Activated naive CD8-positive, alpha-beta T cell treated with anti-CD3 and anti-CD28 coated beads, Interleukin-2, amount 10 ng/mL, durations not matched to agents 7 days and 5 days (primary cell): ENCODE measurements at regions not wholly inside any gene's neighbourhood (a gene's known extent, or its start where the extent isn't known, plus 50 kb on each side); places are given as distances from the start of the nearest gene placed in this dataset.
A peak's percentile ranks its signal among the peaks of the same experiment; 100 is the strongest.

Experiments used
- ATAC-seq: fragments of 150-1000 bp; cut with Tn5 transposase; one replicate; pipeline ENCODE4 v1.10.0; 2021; ENCODE audit warnings: low read depth, moderate library complexity
- POLR2A ChIA-PET: fragments of 350-600 bp; sonication (Branson Sonifier 250); formaldehyde crosslinking; loops from one replicate; lab custom pipeline; 2021; ENCODE audit warnings: antibody characterized with exemption; lab: Charles Lee
- DNase-seq: peaks from one replicate; pipeline ENCODE4 v3.0.0; 2021
- H3K27ac Mint-ChIP-seq: one replicate; pipeline ENCODE4 v1.8.0; 2022; ENCODE audit warnings: mild to moderate bottlenecking, mixed read lengths
- H3K27me3 Mint-ChIP-seq: one replicate; pipeline ENCODE4 v1.8.0; 2022; ENCODE audit warnings: mild to moderate bottlenecking, moderate library complexity, mixed read lengths
- H3K36me3 Mint-ChIP-seq: one replicate; pipeline ENCODE4 v1.8.0; 2021; ENCODE audit warnings: mild to moderate bottlenecking, mixed read lengths
- H3K4me1 Mint-ChIP-seq: one replicate; pipeline ENCODE4 v1.8.0; 2021; ENCODE audit warnings: mixed read lengths
- H3K4me3 Mint-ChIP-seq: one replicate; pipeline ENCODE4 v1.8.0; 2022; ENCODE audit warnings: mild to moderate bottlenecking, moderate library complexity, mixed read lengths
- H3K9me3 Mint-ChIP-seq: one replicate; pipeline ENCODE4 v1.8.0; 2021; ENCODE audit warnings: mixed read lengths

DNA sequence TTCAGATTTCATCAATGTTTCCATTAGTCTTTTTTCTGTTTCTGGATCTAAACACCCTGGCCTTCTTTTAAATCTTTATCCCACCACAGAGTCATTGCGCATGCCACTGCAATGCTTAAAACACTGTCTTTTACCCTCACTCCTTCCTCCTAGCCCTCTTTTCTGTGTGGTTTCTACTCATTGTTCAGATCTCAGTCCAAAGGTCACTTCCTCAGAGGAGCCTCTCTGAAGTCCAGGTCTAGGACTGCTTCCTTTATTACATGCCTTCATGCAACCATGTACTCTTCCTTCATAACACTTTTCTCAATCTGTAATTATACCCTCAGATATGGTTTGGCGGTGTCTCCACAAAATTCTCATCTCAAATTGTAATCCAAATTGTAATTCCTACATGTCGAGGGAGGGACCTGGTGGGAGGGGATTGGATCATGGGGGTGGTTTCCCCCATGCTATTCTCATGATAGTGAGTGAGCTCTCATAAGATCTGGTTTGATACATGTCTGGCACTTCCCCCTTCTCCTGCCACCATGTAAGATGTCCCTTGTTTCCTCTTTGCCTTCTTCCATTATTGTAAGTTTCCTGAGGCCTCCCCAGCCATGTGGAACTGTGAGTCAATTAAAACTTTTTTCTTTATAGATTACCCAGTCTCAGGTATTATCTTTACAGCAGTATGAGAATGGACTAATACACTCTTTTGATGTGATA is 808.9 kb downstream of the DIAPH3 start:
- POLR2A ChIA-PET, result no interaction called here
- Mint-ChIP-seq H3K27me3 (peaks cover 2% of the 10 kb centered on the region), H3K4me3 (no peak overlapping the region), H3K36me3 (no peaks in the 10 kb centered on the region), H3K9me3 (no peaks in the 10 kb centered on the region), H3K27ac (no peak overlapping the region), H3K4me1 (no peaks in the 10 kb centered on the region)
- DNase-seq (no peak), ATAC-seq (no peak)

DNA sequence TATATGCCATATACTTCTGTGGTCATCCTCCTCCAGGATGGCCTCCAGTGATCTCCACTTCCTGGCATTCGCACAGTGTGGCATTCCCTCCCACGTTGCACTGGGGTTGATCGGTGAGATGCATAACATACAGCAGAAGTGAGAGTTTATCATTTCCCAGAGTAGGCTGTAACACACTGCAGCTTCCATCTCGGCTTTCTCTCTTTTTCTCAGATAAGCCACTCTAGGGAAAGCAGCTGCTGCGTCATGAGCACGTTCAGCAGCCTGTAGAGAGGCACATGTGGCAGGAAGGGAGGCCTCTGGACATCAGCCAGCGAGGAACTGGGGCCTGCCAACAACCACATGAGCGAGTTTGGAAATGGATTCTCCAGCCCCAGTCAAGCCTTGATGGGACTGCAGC is 807.1 kb downstream of the DIAPH3 start:
- peaks cover 2% of the 10 kb centered on the region for H3K27me3 Mint-ChIP-seq
- ATAC-seq (no peak), DNase-seq (no peak)

GRCh38 chr13:59358014-59358413 is 805.7 kb downstream of the DIAPH3 start:
- no peaks in the 10 kb centered on the region for H3K36me3 Mint-ChIP-seq
- H3K4me1 Mint-ChIP-seq, result peaks cover 2% of the 10 kb centered on the region
- POLR2A ChIA-PET, result no interaction called here
- no peak for DNase-seq
- no peaks in the 10 kb centered on the region for H3K9me3 Mint-ChIP-seq
- no peak overlapping the region for H3K4me3 Mint-ChIP-seq
- H3K27ac Mint-ChIP-seq, result no peak overlapping the region
- no peak for ATAC-seq
- peaks cover 2% of the 10 kb centered on the region for H3K27me3 Mint-ChIP-seq

More for the DNA sequence above, 807.1 kb downstream of the DIAPH3 start:
- Mint-ChIP-seq H3K9me3 (no peaks in the 10 kb centered on the region), H3K4me1 (peaks cover 2% of the 10 kb centered on the region), H3K36me3 (no peaks in the 10 kb centered on the region), H3K27ac (no peak overlapping the region), H3K4me3 (no peak overlapping the region)
- POLR2A ChIA-PET, result no interaction called here

DNA sequence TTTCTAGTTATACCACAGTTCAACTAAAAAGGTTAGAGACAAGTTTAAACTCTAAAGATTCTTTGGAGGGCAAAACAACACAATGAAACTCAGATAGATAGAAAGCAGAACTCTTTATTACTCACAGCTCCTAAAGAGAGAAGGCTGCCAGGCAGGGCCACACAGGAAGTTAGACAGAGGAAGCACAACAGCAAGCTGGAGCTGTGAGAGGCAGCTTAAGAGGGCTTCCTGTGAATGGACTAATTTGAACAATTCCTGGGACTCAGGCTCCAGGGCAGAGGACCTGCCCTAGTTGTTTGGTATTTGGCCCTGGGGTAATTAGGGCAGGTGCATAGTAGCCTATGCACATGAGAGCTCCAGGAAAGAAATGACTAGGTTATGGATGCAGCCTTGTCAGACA is 803.6 kb downstream of the DIAPH3 start:
- ATAC-seq, result peak; percentile 77
- no peaks in the 10 kb centered on the region for H3K27me3 Mint-ChIP-seq
- POLR2A ChIA-PET, result no interaction called here
- H3K4me3 Mint-ChIP-seq, result no peak overlapping the region
- no peaks in the 10 kb centered on the region for H3K9me3 Mint-ChIP-seq
- H3K36me3 Mint-ChIP-seq, result no peaks in the 10 kb centered on the region
- no peak for DNase-seq
- H3K27ac Mint-ChIP-seq, result no peak overlapping the region
- H3K4me1 Mint-ChIP-seq, result peaks cover 2% of the 10 kb centered on the region

- H3K27ac Mint-ChIP-seq, result no peak overlapping the region
Observed at GRCh38 chr13:59360916-59361315, 802.8 kb downstream of the DIAPH3 start.

GRCh38 chr13:59363313-59363712 is 800.4 kb downstream of the DIAPH3 start:
- Mint-ChIP-seq H3K27me3 (peaks cover 4% of the 10 kb centered on the region), H3K4me1 (peaks cover 2% of the 10 kb centered on the region), H3K36me3 (no peaks in the 10 kb centered on the region), H3K9me3 (no peaks in the 10 kb centered on the region), H3K27ac (no peak overlapping the region), H3K4me3 (no peak overlapping the region)
- ATAC-seq (no peak), DNase-seq (no peak)
- POLR2A ChIA-PET, result no interaction called here

More at GRCh38 chr13:59360916-59361315, 802.8 kb downstream of the DIAPH3 start:
- no peak for ATAC-seq
- no peak overlapping the region for H3K4me3 Mint-ChIP-seq
- no peaks in the 10 kb centered on the region for H3K9me3 Mint-ChIP-seq
- DNase-seq, result no peak
- POLR2A ChIA-PET, result no interaction called here
- no peaks in the 10 kb centered on the region for H3K27me3 Mint-ChIP-seq
- H3K36me3 Mint-ChIP-seq, result no peaks in the 10 kb centered on the region
- H3K4me1 Mint-ChIP-seq, result peaks cover 2% of the 10 kb centered on the region

GRCh38 chr13:59363947-59364346 is 799.8 kb downstream of the DIAPH3 start:
- peaks cover 7% of the 10 kb centered on the region for H3K27me3 Mint-ChIP-seq
- ATAC-seq (no peak), DNase-seq (no peak)
- no peak overlapping the region for H3K27ac Mint-ChIP-seq
- peaks cover 2% of the 10 kb centered on the region for H3K4me1 Mint-ChIP-seq
- no peaks in the 10 kb centered on the region for H3K36me3 Mint-ChIP-seq
- H3K4me3 Mint-ChIP-seq, result no peak overlapping the region
- no peaks in the 10 kb centered on the region for H3K9me3 Mint-ChIP-seq
- POLR2A ChIA-PET, result no interaction called here

DNA sequence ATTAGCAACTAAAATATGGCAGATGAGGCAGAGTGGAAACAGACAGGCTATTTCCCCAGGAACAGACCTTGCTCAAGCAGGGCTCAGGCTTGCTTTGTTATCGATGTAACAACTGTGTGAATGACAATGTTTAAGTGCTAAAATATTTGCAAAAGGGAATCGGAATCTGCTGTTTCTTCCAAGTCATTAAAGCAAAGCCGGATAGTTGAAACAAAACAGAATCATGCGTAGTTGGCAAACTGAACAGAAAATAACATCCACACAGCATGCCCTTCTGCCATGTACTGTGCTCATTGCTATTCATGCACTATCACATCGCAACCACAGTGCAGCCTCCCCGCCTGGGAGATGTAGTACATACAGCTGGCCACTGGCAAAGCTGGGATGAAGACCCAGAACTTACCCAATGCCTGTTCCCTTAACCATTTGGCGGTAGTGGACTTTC is 799.1 kb downstream of the DIAPH3 start:
- H3K27me3 Mint-ChIP-seq, result peaks cover 7% of the 10 kb centered on the region
- no peaks in the 10 kb centered on the region for H3K36me3 Mint-ChIP-seq
- POLR2A ChIA-PET, result no interaction called here
- DNase-seq (no peak), ATAC-seq (no peak)
- no peak overlapping the region for H3K4me3 Mint-ChIP-seq
- H3K27ac Mint-ChIP-seq, result no peak overlapping the region
- H3K9me3 Mint-ChIP-seq, result no peaks in the 10 kb centered on the region
- peaks cover 2% of the 10 kb centered on the region for H3K4me1 Mint-ChIP-seq

DNA sequence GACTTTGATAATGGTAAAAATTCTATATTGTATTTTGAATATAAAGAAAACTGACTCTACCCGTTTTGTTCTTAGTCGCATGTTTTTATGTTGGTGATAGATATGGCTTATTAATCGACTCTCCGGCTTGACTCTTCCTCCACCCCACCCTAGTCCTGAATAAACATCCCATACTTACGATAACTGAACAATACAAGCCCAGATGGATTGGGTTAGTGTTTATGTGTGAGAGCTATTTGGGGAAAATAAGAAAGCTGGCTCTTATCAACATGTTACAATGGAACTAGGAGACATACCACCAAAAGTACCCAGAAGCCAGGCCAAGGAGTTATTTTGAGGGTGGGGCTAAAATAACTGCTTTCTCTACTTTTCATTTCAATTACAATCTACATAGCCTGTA is 796.3 kb downstream of the DIAPH3 start:
- no peak for ATAC-seq
- no peaks in the 10 kb centered on the region for H3K9me3 Mint-ChIP-seq
- H3K27ac Mint-ChIP-seq, result no peak overlapping the region
- no peak overlapping the region for H3K4me3 Mint-ChIP-seq
- H3K27me3 Mint-ChIP-seq, result peaks cover 9% of the 10 kb centered on the region
- H3K4me1 Mint-ChIP-seq, result no peaks in the 10 kb centered on the region
- POLR2A ChIA-PET, result no interaction called here
- no peaks in the 10 kb centered on the region for H3K36me3 Mint-ChIP-seq
- no peak for DNase-seq

DNA sequence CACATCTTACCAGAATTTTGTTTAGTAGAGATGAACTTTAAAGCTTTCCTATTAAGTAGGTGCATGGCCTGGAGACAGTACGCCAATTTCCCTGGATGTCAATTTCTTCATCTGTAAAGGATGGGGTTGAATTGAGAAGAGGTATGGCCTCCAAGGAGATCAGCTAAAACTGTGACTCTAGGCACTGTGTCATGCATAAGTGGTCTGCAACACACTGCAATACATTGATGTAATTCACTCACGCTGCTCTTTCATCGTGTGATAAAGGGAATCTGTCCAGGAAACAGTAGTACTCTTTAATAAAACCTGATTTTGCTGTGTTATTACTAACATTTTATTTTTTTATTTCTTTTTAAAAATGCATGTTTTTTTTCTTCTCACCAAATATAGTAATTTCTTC is 795.8 kb downstream of the DIAPH3 start:
- POLR2A ChIA-PET, result no interaction called here

DNA sequence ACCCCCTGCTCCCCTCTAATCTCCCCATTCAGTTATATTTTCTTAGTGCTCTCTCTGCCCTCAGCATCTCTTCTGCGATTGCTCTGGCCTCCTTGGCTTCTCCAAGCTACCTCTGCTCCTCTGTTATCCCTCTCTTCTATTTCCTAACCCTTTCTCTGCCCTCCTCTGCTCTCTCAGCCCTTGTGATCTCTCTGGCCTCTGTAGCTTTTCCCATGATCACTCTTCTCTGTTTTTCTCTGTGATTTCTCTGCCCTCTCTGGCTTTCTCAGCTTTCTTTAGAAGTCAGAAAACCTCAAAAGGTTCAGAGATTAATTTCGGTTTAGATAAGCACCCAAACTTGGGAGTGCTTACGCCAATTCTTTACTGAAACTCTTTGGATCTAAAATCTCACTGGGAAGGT is 795.0 kb downstream of the DIAPH3 start:
- Mint-ChIP-seq H3K27ac (no peak overlapping the region), H3K4me1 (no peaks in the 10 kb centered on the region), H3K27me3 (peaks cover 11% of the 10 kb centered on the region), H3K9me3 (no peaks in the 10 kb centered on the region), H3K36me3 (no peaks in the 10 kb centered on the region), H3K4me3 (no peak overlapping the region)
- POLR2A ChIA-PET, result no interaction called here
- no peak for DNase-seq
- no peak for ATAC-seq

More for the DNA sequence above, 795.8 kb downstream of the DIAPH3 start:
- Mint-ChIP-seq H3K4me3 (no peak overlapping the region), H3K36me3 (no peaks in the 10 kb centered on the region), H3K9me3 (no peaks in the 10 kb centered on the region), H3K27ac (no peak overlapping the region), H3K4me1 (no peaks in the 10 kb centered on the region), H3K27me3 (peaks cover 11% of the 10 kb centered on the region)
- no peak for ATAC-seq
- no peak for DNase-seq

- no peaks in the 10 kb centered on the region for H3K4me1 Mint-ChIP-seq
- no peaks in the 10 kb centered on the region for H3K36me3 Mint-ChIP-seq
- POLR2A ChIA-PET, result no interaction called here
- DNase-seq, result no peak
- H3K27ac Mint-ChIP-seq, result no peak overlapping the region
- no peak for ATAC-seq
- H3K9me3 Mint-ChIP-seq, result no peaks in the 10 kb centered on the region
- no peak overlapping the region for H3K4me3 Mint-ChIP-seq
- H3K27me3 Mint-ChIP-seq, result peaks cover 15% of the 10 kb centered on the region
Observed at GRCh38 chr13:59371229-59371628, 792.5 kb downstream of the DIAPH3 start.

DNA sequence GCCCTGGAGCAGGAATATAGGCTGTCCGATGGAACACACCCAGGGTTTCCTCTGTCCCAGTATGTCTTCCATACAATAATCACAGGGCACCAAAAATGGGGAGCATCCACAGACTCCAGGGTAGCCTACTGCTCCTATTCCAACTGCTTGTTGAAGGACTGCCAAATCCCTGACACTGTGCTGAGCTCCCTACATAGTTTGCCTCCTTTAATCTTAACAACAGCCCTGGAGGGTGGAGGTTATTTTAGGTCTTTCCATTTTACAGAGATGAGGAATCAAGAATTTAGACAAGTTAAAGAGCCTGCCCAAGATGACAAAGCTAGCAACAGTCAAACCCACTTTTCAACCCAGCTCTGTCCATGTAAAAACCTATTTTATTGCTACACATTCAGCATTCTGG is 790.4 kb downstream of the DIAPH3 start:
- Mint-ChIP-seq H3K4me3 (no peak overlapping the region), H3K36me3 (no peaks in the 10 kb centered on the region), H3K27ac (no peak overlapping the region), H3K27me3 (peaks cover 11% of the 10 kb centered on the region), H3K4me1 (no peaks in the 10 kb centered on the region), H3K9me3 (no peaks in the 10 kb centered on the region)
- ATAC-seq (no peak), DNase-seq (no peak)
- POLR2A ChIA-PET, result no interaction called here

DNA sequence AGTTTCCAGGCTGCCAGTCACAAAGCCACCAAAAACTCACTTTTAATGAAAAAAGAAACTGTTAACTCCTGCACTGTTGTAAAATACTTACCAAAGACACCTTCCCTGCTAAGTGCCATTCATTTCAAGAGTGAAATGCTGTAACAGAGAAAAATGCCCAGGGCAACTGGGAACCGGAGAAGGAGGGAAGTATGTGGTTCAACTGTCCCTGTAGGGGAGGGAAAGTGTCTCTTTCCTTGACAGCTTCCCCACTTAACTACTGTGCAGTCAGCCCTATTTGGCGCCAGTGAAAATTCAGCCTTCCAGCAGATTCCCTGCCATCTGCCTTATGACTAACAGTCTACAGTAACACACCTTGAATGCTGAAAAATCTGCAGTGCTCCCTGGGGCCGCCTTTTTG is 789.0 kb downstream of the DIAPH3 start:
- POLR2A ChIA-PET, result no interaction called here
- H3K4me3 Mint-ChIP-seq, result no peak overlapping the region
- ATAC-seq, result no peak
- H3K36me3 Mint-ChIP-seq, result no peaks in the 10 kb centered on the region
- peaks cover 8% of the 10 kb centered on the region for H3K27me3 Mint-ChIP-seq
- DNase-seq, result no peak
- H3K27ac Mint-ChIP-seq, result no peak overlapping the region
- H3K4me1 Mint-ChIP-seq, result no peaks in the 10 kb centered on the region
- no peaks in the 10 kb centered on the region for H3K9me3 Mint-ChIP-seq
